ENCODE measurements at regions not wholly inside any gene's neighbourhood (a gene's known extent, or its start where the extent isn't known, plus 50 kb on each side); places are given as distances from the start of the nearest gene placed in this dataset.

DNA sequence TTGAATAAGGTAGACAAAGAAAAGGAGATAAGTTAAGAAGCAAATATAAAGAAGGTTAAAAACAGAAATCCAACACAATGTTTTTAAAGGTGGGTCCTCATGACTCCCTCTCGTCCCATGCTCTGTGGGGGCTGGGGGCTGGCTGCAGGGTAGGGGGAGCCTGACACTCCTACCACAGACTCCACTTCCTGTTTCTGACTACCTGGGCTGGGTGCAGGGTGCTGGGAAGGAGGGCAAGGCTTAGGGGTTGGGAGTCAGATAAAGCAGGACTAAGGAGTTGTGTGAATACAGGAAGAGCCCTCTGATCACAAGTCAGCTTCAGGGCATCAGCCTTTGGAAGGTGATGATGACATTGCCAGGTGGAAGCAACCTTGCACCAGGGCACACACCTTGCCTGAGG, 277.0 kb upstream of the SGK1 start:
- Histone ChIP-seq H3K4me3 (no peak overlapping the region), H3K4me2 (no peak overlapping the region), H3K4me1 (peaks cover 27% of the 10 kb centered on the region), H3K9me3 (no peaks in the 10 kb centered on the region), H3K27ac (peak overlapping the region in 1 of 2 experiments; percentile 68; a peak in 3 of 6 replicates)
- ChIA-PET CTCF (interaction anchor here (0.6 kb wide), 1 partner anchor 10 kb away, joined by 3 read pairs; no protein-coding TSS in a partner anchor), POLR2A (no interaction called here)
- 100% methylated on average over 1 of the region's 1 CpG for whole genome bisulfite sequencing (ENCODE audit: missing lambda C conversion rate)
- FAIRE-seq (no peak), DNase-seq (ENCODE audit: low read depth in 1 of 2, low spot score in 1 of 2) (no peak), ATAC-seq (no peak)
- TF ChIP-seq KDM5A (IDR thresholded peaks at IDR 0.05) (no peak), RAD21 (conservative IDR thresholded peaks at IDR 0.05 in 1 of 2, IDR thresholded peaks at IDR 0.05 in 1 of 2) (no peak), PHF8 (IDR thresholded peaks at IDR 0.05; ENCODE audit: borderline replicate concordance, low read depth) (no peak), CBX8 (IDR thresholded peaks at IDR 0.05) (no peak), POLR2AphosphoS2 (conservative IDR thresholded peaks at IDR 0.05; ENCODE audit: low read length) (no peak), POLR2A (IDR thresholded peaks at IDR 0.05; ENCODE audit: low read length) (no peak)
- TF ChIP-seq, protein P1, sequence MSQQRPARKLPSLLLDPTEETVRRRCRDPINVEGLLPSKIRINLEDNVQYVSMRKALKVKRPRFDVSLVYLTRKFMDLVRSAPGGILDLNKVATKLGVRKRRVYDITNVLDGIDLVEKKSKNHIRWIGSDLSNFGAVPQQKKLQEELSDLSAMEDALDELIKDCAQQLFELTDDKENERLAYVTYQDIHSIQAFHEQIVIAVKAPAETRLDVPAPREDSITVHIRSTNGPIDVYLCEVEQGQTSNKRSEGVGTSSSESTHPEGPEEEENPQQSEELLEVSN (IDR thresholded peaks at IDR 0.05; ENCODE audit: borderline replicate concordance, low read depth): no peak

DNA sequence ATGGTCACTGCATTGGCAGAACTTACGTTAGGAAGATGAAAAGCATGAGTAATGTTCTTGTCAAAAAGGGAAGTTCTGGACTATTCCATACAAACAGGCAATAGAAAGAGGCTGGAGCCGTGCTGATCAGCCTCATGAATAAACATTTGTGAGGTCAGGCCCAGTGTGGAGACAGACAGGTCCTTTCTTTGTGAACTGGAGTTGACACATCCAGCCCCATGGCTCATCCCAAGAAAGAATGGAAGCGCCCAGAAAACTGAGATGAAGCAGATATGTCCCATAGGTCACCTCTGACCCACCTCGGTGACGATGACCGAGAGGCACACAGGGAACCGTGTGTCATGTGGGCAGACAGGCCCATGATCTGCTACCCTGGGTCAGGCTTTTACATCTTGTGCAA, 276.0 kb upstream of the SGK1 start:
- H3K9me3 ChIP-seq: no peaks in the 10 kb centered on the region
- ATAC-seq: no peak
- POLR2A ChIA-PET: no interaction called here
- TF ChIP-seq KDM1A (IDR thresholded peaks at IDR 0.05; ENCODE audit: low read depth) (no peak), TP53 (CRISPR knock-in tag; IDR thresholded peaks at IDR 0.05) (no peak), BHLHE40 (IDR thresholded peaks at IDR 0.05; ENCODE audit: low read depth, low read length) (no peak), PHF8 (IDR thresholded peaks at IDR 0.05; ENCODE audit: borderline replicate concordance, low read depth) (no peak), MAFK (IDR thresholded peaks at IDR 0.05; ENCODE audit: partially characterized antibody) (no peak), ESRRA (IDR thresholded peaks at IDR 0.05; ENCODE audit: borderline replicate concordance, low read length) (no peak), TFCP2L1 (CRISPR knock-in tag; IDR thresholded peaks at IDR 0.05) (no peak), JUN (IDR thresholded peaks at IDR 0.05) (no peak), NFE2L2 (conservative IDR thresholded peaks at IDR 0.05; ENCODE audit: low read length) (no peak), RNF2 (IDR thresholded peaks at IDR 0.05; ENCODE audit: borderline replicate concordance, low read depth) (no peak), CHD2 (IDR thresholded peaks at IDR 0.05; ENCODE audit: low read length, partially characterized antibody) (no peak), FOSL2 (IDR thresholded peaks at IDR 0.05) (no peak), FOSL2 (CRISPR knock-in tag; IDR thresholded peaks at IDR 0.05) (no peak), NR3C1 (IDR thresholded peaks at IDR 0.05) (no peak)
- TF ChIP-seq, protein P2, sequence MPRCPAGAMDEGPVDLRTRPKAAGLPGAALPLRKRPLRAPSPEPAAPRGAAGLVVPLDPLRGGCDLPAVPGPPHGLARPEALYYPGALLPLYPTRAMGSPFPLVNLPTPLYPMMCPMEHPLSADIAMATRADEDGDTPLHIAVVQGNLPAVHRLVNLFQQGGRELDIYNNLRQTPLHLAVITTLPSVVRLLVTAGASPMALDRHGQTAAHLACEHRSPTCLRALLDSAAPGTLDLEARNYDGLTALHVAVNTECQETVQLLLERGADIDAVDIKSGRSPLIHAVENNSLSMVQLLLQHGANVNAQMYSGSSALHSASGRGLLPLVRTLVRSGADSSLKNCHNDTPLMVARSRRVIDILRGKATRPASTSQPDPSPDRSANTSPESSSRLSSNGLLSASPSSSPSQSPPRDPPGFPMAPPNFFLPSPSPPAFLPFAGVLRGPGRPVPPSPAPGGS (IDR thresholded peaks at IDR 0.05): no peak
- TF ChIP-seq, protein P1 (IDR thresholded peaks at IDR 0.05; ENCODE audit: borderline replicate concordance, low read depth): no peak
- no peak for FAIRE-seq
- H3K4me3 ChIP-seq: no peak overlapping the region
- H3K4me2 ChIP-seq: no peak overlapping the region
- peaks cover 36% of the 10 kb centered on the region for H3K4me1 ChIP-seq
- CTCF ChIA-PET: no interaction called here
- whole genome bisulfite sequencing (ENCODE audit: missing lambda C conversion rate): 92% methylated on average over 7 of the region's 7 CpGs
- no peak for DNase-seq (ENCODE audit: low read depth in 1 of 2, low spot score in 1 of 2)
- H3K27ac ChIP-seq: peak overlapping the region; percentile 55 to 75; a peak in 4 of 6 replicates

DNA sequence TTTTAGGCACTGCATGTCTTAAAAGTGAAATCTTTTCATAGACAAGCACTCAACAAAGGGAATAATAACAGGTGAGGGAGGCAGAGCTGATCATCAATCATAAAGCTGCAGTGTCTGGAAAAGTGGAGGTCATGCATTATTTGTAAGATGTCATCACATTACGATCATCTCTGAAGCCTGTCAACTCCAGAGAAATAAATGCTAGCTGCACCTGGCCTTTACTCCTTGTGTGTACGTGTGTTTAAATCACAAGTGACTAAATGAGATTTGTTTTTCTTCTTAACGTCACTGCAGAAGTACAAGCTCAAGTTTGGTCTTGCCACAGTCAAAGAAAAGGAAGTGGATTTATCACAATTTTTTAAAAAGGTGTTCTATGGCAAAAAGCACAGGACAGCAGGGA, 275.5 kb upstream of the SGK1 start:
- ChIA-PET POLR2A (no interaction called here), CTCF (no interaction called here)
- Histone ChIP-seq H3K9me3 (peaks cover 1% of the 10 kb centered on the region; the same call in 1 of the 3 replicates), H3K4me1 (peaks cover 40% of the 10 kb centered on the region), H3K4me2 (0 out of 3 replicates have a peak overlapping the region, but pooled peaks have one; percentile 8), H3K27ac (peak overlapping the region; percentile 55 to 75; a peak in 5 of 6 replicates), H3K4me3 (no peak overlapping the region)
- WGBS (ENCODE audit: missing lambda C conversion rate): 84% methylated on average over 3 of the region's 3 CpGs
- DNase-seq (ENCODE audit: low read depth in 1 of 2, low spot score in 1 of 2) (no peak), FAIRE-seq (no peak), ATAC-seq (no peak)
- no peak for TF ChIP-seq HDAC2 (IDR thresholded peaks at IDR 0.05)
